GM12864 (cell line): ENCODE measurements at regions not wholly inside any gene's neighbourhood (a gene's known extent, or its start where the extent isn't known, plus 50 kb on each side); places are given as distances from the start of the nearest gene placed in this dataset.

Experiments
- DNase-seq: peaks from one replicate; pipeline ENCODE4 v3.0.0-alpha.2; 2011; ENCODE audit warnings: low read depth
- H3K4me3 ChIP-seq: 2 replicates; pipeline ENCODE4 v1.5.1; 2011; ENCODE audit warnings: mild to moderate bottlenecking, low read depth, low read length, control low read depth
- TF ChIP-seq, protein P1 (sequence below): IDR thresholded peaks from 2 replicates; pipeline ENCODE4 v1.5.1; 2011; ENCODE audit warnings: low read depth, mild to moderate bottlenecking, moderate library complexity, low read length, control low read depth, inconsistent platforms; ENCODE audit errors: missing control alignments

DNA sequence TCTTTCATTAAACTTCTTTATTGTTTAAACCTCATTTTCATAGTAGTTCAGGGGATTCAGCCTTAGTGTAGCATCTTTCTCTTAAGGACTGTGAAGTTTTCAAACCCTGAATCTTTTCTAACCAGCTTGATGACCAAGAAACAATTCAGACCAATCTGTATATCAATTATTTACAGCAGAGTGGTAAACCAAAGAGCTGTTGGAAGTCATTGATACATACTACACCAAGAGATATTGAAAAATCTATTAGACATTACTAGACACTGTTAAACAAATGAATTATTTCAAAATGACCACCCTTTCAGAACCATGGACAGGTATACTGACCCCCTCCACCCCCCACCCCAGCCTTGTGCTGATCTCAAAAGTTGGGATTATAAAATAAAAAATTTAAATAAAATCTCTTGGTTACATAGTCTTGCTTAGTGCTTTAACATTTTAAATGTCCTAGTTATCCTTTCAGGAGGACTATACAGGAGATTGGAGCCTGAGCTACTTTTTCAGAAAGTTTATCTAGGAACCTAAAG, 143.9 kb upstream of the LSM8 start:
- H3K4me3 ChIP-seq, result no peak overlapping the region
- DNase-seq, result no peak
- TF ChIP-seq, protein P1, sequence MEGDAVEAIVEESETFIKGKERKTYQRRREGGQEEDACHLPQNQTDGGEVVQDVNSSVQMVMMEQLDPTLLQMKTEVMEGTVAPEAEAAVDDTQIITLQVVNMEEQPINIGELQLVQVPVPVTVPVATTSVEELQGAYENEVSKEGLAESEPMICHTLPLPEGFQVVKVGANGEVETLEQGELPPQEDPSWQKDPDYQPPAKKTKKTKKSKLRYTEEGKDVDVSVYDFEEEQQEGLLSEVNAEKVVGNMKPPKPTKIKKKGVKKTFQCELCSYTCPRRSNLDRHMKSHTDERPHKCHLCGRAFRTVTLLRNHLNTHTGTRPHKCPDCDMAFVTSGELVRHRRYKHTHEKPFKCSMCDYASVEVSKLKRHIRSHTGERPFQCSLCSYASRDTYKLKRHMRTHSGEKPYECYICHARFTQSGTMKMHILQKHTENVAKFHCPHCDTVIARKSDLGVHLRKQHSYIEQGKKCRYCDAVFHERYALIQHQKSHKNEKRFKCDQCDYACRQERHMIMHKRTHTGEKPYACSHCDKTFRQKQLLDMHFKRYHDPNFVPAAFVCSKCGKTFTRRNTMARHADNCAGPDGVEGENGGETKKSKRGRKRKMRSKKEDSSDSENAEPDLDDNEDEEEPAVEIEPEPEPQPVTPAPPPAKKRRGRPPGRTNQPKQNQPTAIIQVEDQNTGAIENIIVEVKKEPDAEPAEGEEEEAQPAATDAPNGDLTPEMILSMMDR, result no peak

- H3K4me3 ChIP-seq, result no peak overlapping the region
- TF ChIP-seq, protein P1, result no peak
- no peak for DNase-seq
Observed at GRCh38 chr7:118040562-118040961, 143.4 kb upstream of the LSM8 start.

GRCh38 chr7:118041251-118041878, 142.6 kb upstream of the LSM8 start:
- no peak for DNase-seq
- TF ChIP-seq, protein P1, result no peak
- H3K4me3 ChIP-seq, result no peak overlapping the region

GRCh38 chr7:118045629-118046028, 138.3 kb upstream of the LSM8 start:
- H3K4me3 ChIP-seq, result no peak overlapping the region
- no peak for DNase-seq
- TF ChIP-seq, protein P1, result no peak

DNA sequence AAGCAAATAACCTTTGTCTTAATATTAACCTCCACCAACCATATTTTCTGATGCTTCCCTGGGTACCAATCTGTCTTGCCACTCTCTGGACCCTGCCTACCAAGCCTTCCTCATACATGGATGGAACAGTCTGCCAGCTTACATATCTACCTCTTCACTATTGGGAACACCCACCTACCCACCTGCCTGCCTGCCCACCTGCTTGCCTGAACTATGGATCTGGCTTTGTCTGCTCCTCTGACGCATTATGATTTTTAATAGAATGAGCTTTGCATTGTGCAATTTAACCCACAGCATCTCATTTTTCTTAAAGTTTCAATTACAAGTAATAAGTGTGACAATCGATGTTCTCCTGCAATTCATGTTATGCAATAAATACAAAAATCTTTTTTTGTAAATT, 137.9 kb upstream of the LSM8 start:
- TF ChIP-seq, protein P1, result no peak
- DNase-seq, result no peak
- no peak overlapping the region for H3K4me3 ChIP-seq

GRCh38 chr7:118046801-118047200, 137.2 kb upstream of the LSM8 start:
- TF ChIP-seq, protein P1, result no peak
- no peak overlapping the region for H3K4me3 ChIP-seq
- DNase-seq, result no peak

DNA sequence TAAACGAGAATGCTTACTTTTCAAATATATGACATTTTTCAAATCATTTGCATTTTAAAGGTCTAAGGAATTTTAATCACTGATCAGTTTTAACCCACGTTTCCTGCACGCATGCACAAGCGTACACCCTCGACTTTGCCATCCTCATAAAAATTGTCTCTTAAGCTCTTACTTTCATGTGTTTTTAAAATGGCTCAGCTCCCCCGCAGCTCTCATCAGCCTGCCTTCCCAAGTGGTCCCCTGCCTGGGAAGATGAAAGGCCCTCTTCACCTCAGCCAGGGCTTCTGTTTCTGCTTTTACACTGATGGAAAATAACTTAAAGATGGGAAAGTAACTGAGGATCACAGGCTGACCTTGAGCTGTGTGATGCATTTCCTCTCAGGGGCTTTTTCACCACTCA, 131.6 kb upstream of the LSM8 start:
- H3K4me3 ChIP-seq, result no peak overlapping the region
- DNase-seq, result no peak
- TF ChIP-seq, protein P1, result no peak
